H1 (cell line): ENCODE measurements at regions not wholly inside any gene's neighbourhood (a gene's known extent, or its start where the extent isn't known, plus 50 kb on each side); places are given as distances from the start of the nearest gene placed in this dataset.

Experiments
- ATF2 ChIP-seq: IDR thresholded peaks from 2 replicates; pipeline ENCODE4 v1.6.1; 2012; ENCODE audit warnings: low read length, inconsistent platforms
- CBX5 ChIP-seq: fragments of 300-800, 300-1000 bp; sonication (generic); IDR thresholded peaks from 2 replicates; pipeline ENCODE4 v1.7.1; 2016; ENCODE audit warnings: antibody characterized with exemption, low read length, low read depth
- CHD2 ChIP-seq: IDR thresholded peaks from 2 replicates; pipeline ENCODE4 v1.6.1; 2012; ENCODE audit warnings: low read length, improper control_type of control experiment
- CHD7 ChIP-seq: fragments of 300-600 bp; sonication (generic); IDR thresholded peaks from 2 replicates; pipeline ENCODE4 v1.7.1; 2012; ENCODE audit warnings: low read length, moderate library complexity, mild to moderate bottlenecking, inconsistent platforms; ENCODE audit not compliant: insufficient replicate concordance
- E2F6 ChIP-seq: IDR thresholded peaks from 2 replicates; pipeline ENCODE4 v1.6.1; 2012; ENCODE audit warnings: inconsistent platforms
- PHF8 ChIP-seq: fragments of 200-600 bp; sonication (generic); conservative IDR thresholded peaks from 2 replicates; pipeline ENCODE4 v1.7.1; 2012; ENCODE audit warnings: low read depth, mild to moderate bottlenecking, inconsistent platforms, low read length, moderate library complexity
- SP2 ChIP-seq: IDR thresholded peaks from 2 replicates; pipeline ENCODE4 v1.6.1; 2012; ENCODE audit warnings: mild to moderate bottlenecking, low read length, inconsistent platforms
- YY1 ChIP-seq: IDR thresholded peaks from 2 replicates; pipeline ENCODE4 v1.6.1; 2011; ENCODE audit warnings: low read depth, mild to moderate bottlenecking, low read length

GRCh38 chr11:56849852-56850251 is 101.4 kb upstream of the OR9G4 start (continued):
- no peak for TF ChIP-seq CHD7
- no peak for TF ChIP-seq ATF2
- TF ChIP-seq YY1: no peak
- TF ChIP-seq CHD2: no peak
- no peak for TF ChIP-seq E2F6
- TF ChIP-seq PHF8: no peak
- no peak for TF ChIP-seq SP2
- no peak for TF ChIP-seq CBX5
